Stimulated activated CD8-positive, alpha-beta memory T cell treated with anti-CD3 and anti-CD28 coated beads, Interleukin-7, amount 100 ng/mL, for 24 hours (primary cell): ENCODE measurements at regions not wholly inside any gene's neighbourhood (a gene's known extent, or its start where the extent isn't known, plus 50 kb on each side); places are given as distances from the start of the nearest gene placed in this dataset.
"Not testable (repeated sequence)": the region's sequence is repeated elsewhere in the genome, so short reads cannot be mapped to it uniquely, and the experiment has no call there.

Experiments used
- DNase-seq: peaks from one replicate; pipeline ENCODE4 v3.0.0-alpha.2; 2020; ENCODE audit warnings: low read depth

GRCh38 chr4:9702696-9703095 lies 78.7 kb upstream of the DRD5 start:
- not testable (repeated sequence) for DNase-seq

GRCh38 chr4:9703391-9703790 lies 78.0 kb upstream of the DRD5 start:
- peak; percentile 33 for DNase-seq

GRCh38 chr4:9704126-9704525 lies 77.3 kb upstream of the DRD5 start:
- DNase-seq = not testable (repeated sequence)

GRCh38 chr4:9704551-9705332 lies 76.7 kb upstream of the DRD5 start:
- no peak for DNase-seq

GRCh38 chr4:9707281-9707680 lies 74.2 kb upstream of the DRD5 start:
- DNase-seq = not testable (repeated sequence)

GRCh38 chr4:9707936-9708335 lies 73.5 kb upstream of the DRD5 start:
- not testable (repeated sequence) for DNase-seq

- no peak for DNase-seq
Observed at GRCh38 chr4:9709724-9710123, 71.7 kb upstream of the DRD5 start.

GRCh38 chr4:9715271-9715670 lies 66.2 kb upstream of the DRD5 start:
- not testable (repeated sequence) for DNase-seq

- DNase-seq = no peak
Observed at GRCh38 chr4:9716093-9716492, 65.3 kb upstream of the DRD5 start.

GRCh38 chr4:9718246-9718939 lies 63.0 kb upstream of the DRD5 start:
- DNase-seq = not testable (repeated sequence)

GRCh38 chr4:9722131-9722530 lies 59.3 kb upstream of the DRD5 start:
- DNase-seq = not testable (repeated sequence)
